Caco-2 (cell line): ENCODE measurements at regions not wholly inside any gene's neighbourhood (a gene's known extent, or its start where the extent isn't known, plus 50 kb on each side); places are given as distances from the start of the nearest gene placed in this dataset.

Experiments used
- BruUV-seq: library from RNA; stranded (reverse); fragments of 400-500 nt; replicated peaks from 2 replicates; lab custom pipeline; 2021; lab: Mats Ljungman, UMichigan
- CTCF ChIA-PET: fragments of 300-600 bp; sonication (Branson Sonifier 250); formaldehyde crosslinking; loops from one replicate; lab custom pipeline; 2022; ENCODE audit warnings: antibody characterized with exemption; lab: Charles Lee
- POLR2A ChIA-PET: fragments of 300-600 bp; sonication (Branson Sonifier 250); formaldehyde crosslinking; loops from one replicate; lab custom pipeline; 2022; ENCODE audit warnings: antibody characterized with exemption; lab: Charles Lee
- DNase-seq, 2 experiments: peaks; one replicate each; pipeline versions ENCODE4 v3.0.0 to v3.0.0-alpha.2; 2020 to 2022
- H3K27me3 ChIP-seq: replicated peaks from 2 replicates; pipeline ENCODE4 v1.6.0; 2011; ENCODE audit warnings: low read length; ENCODE audit not compliant: control insufficient read depth, insufficient read depth
- H3K36me3 ChIP-seq: 2 replicates; pipeline ENCODE4 v1.5.1; 2011; ENCODE audit warnings: low read length; ENCODE audit not compliant: control insufficient read depth, insufficient read depth
- H3K4me1 ChIP-seq: fragments of 250-450 bp; sonication (Bioruptor Pico); 2 replicates; pipeline ENCODE4 v1.5.1; 2020; ENCODE audit warnings: mild to moderate bottlenecking
- H3K4me3 ChIP-seq: 2 replicates; pipeline ENCODE4 v1.5.1; 2011; ENCODE audit warnings: low read depth, mild to moderate bottlenecking, control low read depth, low read length
- H3K9me3 ChIP-seq: fragments of 250-450 bp; sonication (Bioruptor Pico); 2 replicates; pipeline ENCODE4 v1.5.1; 2020; ENCODE audit warnings: mild to moderate bottlenecking, moderate library complexity
- H3K27ac Mint-ChIP-seq: one replicate; pipeline ENCODE4 v1.8.0; 2022; ENCODE audit warnings: mixed read lengths; ENCODE audit not compliant: unreplicated experiment
- H3K27me3 Mint-ChIP-seq: one replicate; pipeline ENCODE4 v1.8.0; 2022; ENCODE audit warnings: mixed read lengths; ENCODE audit not compliant: insufficient read depth, unreplicated experiment
- H3K36me3 Mint-ChIP-seq: one replicate; pipeline ENCODE4 v1.8.0; 2022; ENCODE audit warnings: mild to moderate bottlenecking, mixed read lengths; ENCODE audit not compliant: insufficient read depth, unreplicated experiment
- H3K4me1 Mint-ChIP-seq: one replicate; pipeline ENCODE4 v1.8.0; 2022; ENCODE audit warnings: low read depth, mixed read lengths; ENCODE audit not compliant: unreplicated experiment
- H3K4me3 Mint-ChIP-seq: one replicate; pipeline ENCODE4 v1.8.0; 2022; ENCODE audit warnings: mild to moderate bottlenecking, moderate library complexity, mixed read lengths; ENCODE audit not compliant: unreplicated experiment
- H3K9me3 Mint-ChIP-seq: one replicate; pipeline ENCODE4 v1.8.0; 2022; ENCODE audit warnings: mixed read lengths; ENCODE audit not compliant: unreplicated experiment
- CTCF ChIP-seq, 2 experiments: fragments of 200-600 bp in 1 of 2; IDR thresholded peaks; 1 replicate in 1 of 2; 2 replicates in 1 of 2; pipeline versions ENCODE4 v1.5.1 to v1.8.0; 2011 to 2022; ENCODE audit warnings: antibody characterized with exemption in 1 of 2, control low read depth in 1 of 2, inconsistent platforms in 1 of 2, low read depth in 1 of 2, low read length in 1 of 2, mild to moderate bottlenecking in 1 of 2, moderate library complexity in 1 of 2; ENCODE audit not compliant: insufficient read depth in 1 of 2, severe bottlenecking in 1 of 2, unreplicated experiment in 1 of 2
- intact Hi-C: fragments of 100-400 bp; cut with micrococcal nuclease; formaldehyde crosslinking; loops from one replicate; pipeline ENCODE4 v1.10.0; 2022; ENCODE audit not compliant: unreplicated experiment

- intact Hi-C loops: no loop called here
- Mint-ChIP-seq H3K27me3 (no peaks in the 10 kb centered on the region), H3K9me3 (no peaks in the 10 kb centered on the region), H3K36me3 (no peaks in the 10 kb centered on the region), H3K27ac (no peak overlapping the region), H3K4me1 (no peaks in the 10 kb centered on the region), H3K4me3 (no peak overlapping the region)
- no peak for DNase-seq
- no TSS peak for BruUV-seq
- H3K9me3 ChIP-seq: no peaks in the 10 kb centered on the region
- H3K36me3 ChIP-seq: no peaks in the 10 kb centered on the region
- CTCF ChIA-PET: no interaction called here
- POLR2A ChIA-PET: no interaction called here
- H3K4me3 ChIP-seq: no peak overlapping the region
- no peaks in the 10 kb centered on the region for H3K27me3 ChIP-seq
- H3K4me1 ChIP-seq: no peaks in the 10 kb centered on the region
- no peak for TF ChIP-seq CTCF (IDR thresholded peaks at IDR 0.05; ENCODE audit: insufficient read depth in 1 of 2, low read depth in 1 of 2, low read length in 1 of 2, severe bottlenecking in 1 of 2, unreplicated experiment in 1 of 2)
Measured at GRCh38 chr12:85527192-85527591, 247.2 kb downstream of the ALX1 start.

GRCh38 chr12:85529896-85530295 lies 249.9 kb downstream of the ALX1 start:
- POLR2A ChIA-PET: no interaction called here
- CTCF ChIA-PET: no interaction called here
- Histone ChIP-seq H3K4me3 (no peak overlapping the region), H3K36me3 (no peaks in the 10 kb centered on the region; the same call in 1 of the 2 replicates), H3K27me3 (no peaks in the 10 kb centered on the region), H3K9me3 (no peaks in the 10 kb centered on the region), H3K4me1 (no peaks in the 10 kb centered on the region)
- H3K9me3 Mint-ChIP-seq: no peaks in the 10 kb centered on the region
- intact Hi-C loops: no loop called here
- no peak for TF ChIP-seq CTCF (IDR thresholded peaks at IDR 0.05; ENCODE audit: insufficient read depth in 1 of 2, low read depth in 1 of 2, low read length in 1 of 2, severe bottlenecking in 1 of 2, unreplicated experiment in 1 of 2)
- no peaks in the 10 kb centered on the region for H3K36me3 Mint-ChIP-seq
- no peak for DNase-seq
- no peaks in the 10 kb centered on the region for H3K4me1 Mint-ChIP-seq
- BruUV-seq: no TSS peak
- no peaks in the 10 kb centered on the region for H3K27me3 Mint-ChIP-seq
- H3K27ac Mint-ChIP-seq: no peak overlapping the region
- H3K4me3 Mint-ChIP-seq: no peak overlapping the region

DNA sequence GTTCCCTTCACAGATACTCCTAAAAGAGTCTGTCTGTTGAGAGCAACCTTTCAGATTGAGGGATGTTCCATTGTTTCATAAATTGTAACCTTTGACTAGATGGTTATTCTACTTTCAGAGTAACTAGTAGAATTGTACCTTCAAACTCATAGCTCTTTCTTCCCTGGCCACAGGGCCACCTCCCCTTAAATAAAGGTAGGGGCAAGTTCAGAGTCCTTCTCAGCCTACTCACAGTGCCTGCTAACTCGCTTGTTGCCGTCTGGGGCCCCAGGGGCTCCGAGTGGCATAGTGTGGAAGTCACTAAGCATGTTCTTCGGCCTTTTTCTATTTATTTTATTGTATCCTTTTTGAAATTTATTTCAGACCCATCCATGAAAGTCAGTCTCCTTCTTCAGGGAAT lies 250.4 kb downstream of the ALX1 start:
- ChIA-PET POLR2A (no interaction called here), CTCF (no interaction called here)
- no TSS peak for BruUV-seq
- Histone ChIP-seq H3K9me3 (no peaks in the 10 kb centered on the region), H3K27me3 (no peaks in the 10 kb centered on the region), H3K4me1 (no peaks in the 10 kb centered on the region), H3K4me3 (no peak overlapping the region), H3K36me3 (no peaks in the 10 kb centered on the region; the same call in 1 of the 2 replicates)
- Mint-ChIP-seq H3K27me3 (no peaks in the 10 kb centered on the region), H3K4me3 (no peak overlapping the region), H3K36me3 (no peaks in the 10 kb centered on the region), H3K4me1 (no peaks in the 10 kb centered on the region), H3K9me3 (no peaks in the 10 kb centered on the region), H3K27ac (no peak overlapping the region)
- intact Hi-C loops: no loop called here
- no peak for DNase-seq
- TF ChIP-seq CTCF (IDR thresholded peaks at IDR 0.05; ENCODE audit: insufficient read depth in 1 of 2, low read depth in 1 of 2, low read length in 1 of 2, severe bottlenecking in 1 of 2, unreplicated experiment in 1 of 2): no peak
